ENCODE measurements at regions not wholly inside any gene's neighbourhood (a gene's known extent, or its start where the extent isn't known, plus 50 kb on each side); places are given as distances from the start of the nearest gene placed in this dataset.

DNA sequence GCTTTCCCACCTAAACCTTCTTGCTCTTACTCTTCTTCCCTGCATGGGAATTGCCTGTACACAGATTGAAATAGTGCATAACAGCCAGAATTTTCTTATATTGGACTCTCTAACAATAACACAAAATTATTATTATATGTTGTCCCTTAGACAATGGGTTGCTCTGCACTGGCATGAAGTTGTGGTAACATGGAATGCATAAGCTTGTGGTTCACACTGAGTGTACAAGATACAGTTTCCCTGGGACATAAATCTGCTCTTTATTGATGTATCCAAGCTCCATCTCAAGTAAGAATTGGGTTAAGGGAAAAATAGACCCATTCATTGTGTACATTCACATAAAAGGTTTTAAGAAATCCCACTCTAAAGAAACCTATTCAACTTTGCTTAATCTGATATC, 114.4 kb upstream of the NTF3 start:
- no peak for TF ChIP-seq GATA2 (CRISPR knock-in tag; IDR thresholded peaks at IDR 0.05)
- no peak for TF ChIP-seq TEAD4 (IDR thresholded peaks at IDR 0.05; ENCODE audit: borderline replicate concordance, insufficient read depth)
